GM12872 (cell line): ENCODE measurements at regions not wholly inside any gene's neighbourhood (a gene's known extent, or its start where the extent isn't known, plus 50 kb on each side); places are given as distances from the start of the nearest gene placed in this dataset.

Source experiments
- TF ChIP-seq, protein P1 (sequence below): IDR thresholded peaks from 3 replicates; pipeline ENCODE4 v1.5.1; 2011; ENCODE audit warnings: low read depth, mild to moderate bottlenecking, low read length, moderate library complexity; ENCODE audit not compliant: insufficient read depth

- TF ChIP-seq, protein P1, sequence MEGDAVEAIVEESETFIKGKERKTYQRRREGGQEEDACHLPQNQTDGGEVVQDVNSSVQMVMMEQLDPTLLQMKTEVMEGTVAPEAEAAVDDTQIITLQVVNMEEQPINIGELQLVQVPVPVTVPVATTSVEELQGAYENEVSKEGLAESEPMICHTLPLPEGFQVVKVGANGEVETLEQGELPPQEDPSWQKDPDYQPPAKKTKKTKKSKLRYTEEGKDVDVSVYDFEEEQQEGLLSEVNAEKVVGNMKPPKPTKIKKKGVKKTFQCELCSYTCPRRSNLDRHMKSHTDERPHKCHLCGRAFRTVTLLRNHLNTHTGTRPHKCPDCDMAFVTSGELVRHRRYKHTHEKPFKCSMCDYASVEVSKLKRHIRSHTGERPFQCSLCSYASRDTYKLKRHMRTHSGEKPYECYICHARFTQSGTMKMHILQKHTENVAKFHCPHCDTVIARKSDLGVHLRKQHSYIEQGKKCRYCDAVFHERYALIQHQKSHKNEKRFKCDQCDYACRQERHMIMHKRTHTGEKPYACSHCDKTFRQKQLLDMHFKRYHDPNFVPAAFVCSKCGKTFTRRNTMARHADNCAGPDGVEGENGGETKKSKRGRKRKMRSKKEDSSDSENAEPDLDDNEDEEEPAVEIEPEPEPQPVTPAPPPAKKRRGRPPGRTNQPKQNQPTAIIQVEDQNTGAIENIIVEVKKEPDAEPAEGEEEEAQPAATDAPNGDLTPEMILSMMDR: peak; percentile 13; the same call in 1 of the 3 replicates
Observed at GRCh38 chr4:26127851-26128337, 192.9 kb upstream of the RBPJ start.

DNA sequence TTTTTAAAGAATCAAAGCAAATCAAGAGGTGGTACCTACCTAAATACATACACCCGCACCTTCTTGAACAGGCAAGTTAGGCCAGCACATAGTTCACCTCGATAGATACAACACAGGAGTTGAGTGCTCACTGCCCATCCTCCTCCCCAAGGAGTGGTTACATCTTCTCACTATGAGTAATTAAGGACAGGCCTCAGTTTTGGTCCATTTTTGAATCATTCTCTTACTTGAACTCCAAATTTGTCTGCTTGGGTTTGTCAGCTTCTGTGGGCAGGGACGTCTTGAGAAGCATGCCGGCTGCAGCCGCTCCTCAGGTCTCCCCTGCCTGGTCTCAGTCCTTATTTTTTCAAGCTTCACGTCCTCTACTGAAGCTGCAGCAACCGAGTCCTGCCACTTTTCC is 190.6 kb upstream of the RBPJ start:
- TF ChIP-seq, protein P1: no peak

DNA sequence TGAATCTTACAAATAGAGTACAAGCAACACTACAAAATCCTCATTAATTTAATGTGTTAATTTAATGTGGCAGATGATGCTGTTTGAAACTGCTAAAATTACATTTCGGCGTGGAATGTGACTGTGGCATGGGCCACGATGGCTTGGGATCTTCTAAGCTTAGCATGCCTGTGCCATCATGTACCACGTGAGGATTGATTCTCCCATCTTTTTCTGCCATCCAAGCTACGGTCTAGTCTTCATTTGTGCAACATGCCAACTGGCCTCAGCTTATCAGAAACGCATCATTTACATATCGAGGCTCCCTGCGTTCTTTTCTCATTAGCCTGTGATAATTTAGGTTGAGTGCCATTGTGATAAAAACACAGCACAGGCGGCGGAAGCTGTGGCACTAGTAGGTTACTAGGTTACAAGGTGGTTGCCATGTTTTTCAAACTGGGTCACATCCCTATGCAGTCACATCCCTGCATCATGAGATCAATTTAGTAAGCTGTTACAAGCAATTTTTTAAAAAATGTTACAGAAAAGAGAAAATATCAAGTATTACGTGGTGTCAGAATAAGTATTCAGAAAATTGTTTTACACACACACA is 189.9 kb upstream of the RBPJ start:
- TF ChIP-seq, protein P1: no peak

DNA sequence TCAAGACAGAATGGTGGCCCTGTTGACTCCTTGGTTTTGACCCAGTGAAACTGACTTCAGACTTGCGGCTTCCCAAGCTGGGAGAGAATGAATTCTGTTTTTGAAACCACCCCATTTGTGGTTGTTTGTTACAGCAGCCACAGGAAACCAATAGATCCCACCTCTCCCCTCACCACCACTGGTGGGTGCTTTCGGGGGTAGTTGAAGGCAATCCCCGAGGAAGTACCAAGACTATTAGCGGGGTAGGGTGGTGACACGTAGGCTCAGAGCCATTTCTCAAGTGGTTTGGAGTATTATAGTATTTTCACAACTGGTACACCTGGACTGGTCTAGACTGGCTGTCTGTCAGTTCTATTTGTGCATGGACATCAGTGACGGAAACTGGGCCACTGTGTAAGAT is 189.1 kb upstream of the RBPJ start:
- TF ChIP-seq, protein P1: no peak

DNA sequence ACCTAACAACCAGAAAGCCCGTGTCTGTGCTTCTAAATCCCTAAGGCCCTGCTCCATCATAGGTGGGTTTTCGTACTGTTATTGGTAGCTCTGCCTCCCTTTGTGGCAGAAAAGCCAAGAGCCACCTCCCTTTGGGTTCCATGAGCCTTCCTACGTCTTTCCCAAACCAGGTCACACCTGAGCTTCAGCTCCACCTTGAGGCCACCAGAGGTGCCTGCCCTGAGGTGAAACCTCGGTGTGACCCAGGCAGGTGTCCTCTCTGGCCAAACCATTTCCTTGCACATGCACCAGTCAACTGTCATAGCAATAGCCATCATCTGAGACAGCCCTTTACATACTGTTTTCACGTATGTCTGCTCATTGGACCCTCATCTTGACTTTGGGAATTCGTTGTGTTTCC is 188.0 kb upstream of the RBPJ start:
- TF ChIP-seq, protein P1: peak; percentile 60

GRCh38 chr4:26133840-26134239 is 187.0 kb upstream of the RBPJ start:
- TF ChIP-seq, protein P1: no peak

DNA sequence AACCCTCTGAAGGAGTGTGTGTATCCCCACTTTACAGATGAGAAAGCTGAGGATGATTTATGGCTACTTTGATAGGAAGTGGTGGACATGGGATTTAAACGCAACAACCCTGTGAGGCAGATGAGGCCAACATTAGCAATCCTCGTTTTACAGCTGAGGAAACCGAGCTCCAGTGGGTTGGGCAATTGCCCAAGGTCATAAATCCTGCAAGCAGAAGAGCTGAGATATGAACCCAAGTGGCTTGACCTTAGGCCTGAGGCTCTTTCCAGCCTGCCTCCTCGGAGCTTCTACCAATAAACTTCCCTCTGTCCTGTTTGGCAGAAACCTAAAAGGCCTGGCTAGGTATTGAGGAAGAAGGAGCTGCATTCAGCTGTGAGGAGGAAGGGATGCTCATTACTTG is 185.5 kb upstream of the RBPJ start:
- TF ChIP-seq, protein P1: no peak
